Left kidney (tissue), 1 donor: ENCODE measurements at regions not wholly inside any gene's neighbourhood (a gene's known extent, or its start where the extent isn't known, plus 50 kb on each side); places are given as distances from the start of the nearest gene placed in this dataset.

Experiments
- DNase-seq: peaks from one replicate; pipeline ENCODE4 v3.0.0-alpha.2; 2013

DNA sequence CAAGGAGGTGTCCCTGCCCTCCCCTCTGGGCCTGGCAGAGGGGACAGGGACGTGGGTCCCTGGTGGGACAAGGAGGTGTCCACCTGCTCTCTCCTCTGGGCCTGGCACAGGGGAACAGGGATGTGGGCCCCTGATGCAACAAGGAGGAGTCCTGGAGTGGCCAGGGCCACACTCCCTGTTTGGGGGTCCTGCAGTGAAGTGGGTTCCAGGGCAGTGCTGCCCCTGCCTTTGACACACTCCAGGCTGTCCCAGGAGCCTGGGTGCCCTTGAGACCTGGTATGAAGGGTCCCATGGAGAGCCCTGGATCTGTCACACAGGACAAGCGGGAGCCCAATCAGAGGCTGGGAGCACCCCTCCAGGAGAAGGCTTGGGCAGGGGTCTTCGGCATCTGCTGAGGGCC, 75.8 kb upstream of the GPC1 start:
- no peak for DNase-seq

- no peak for DNase-seq
Measured at GRCh38 chr2:240360645-240361475, 74.6 kb upstream of the GPC1 start.

DNA sequence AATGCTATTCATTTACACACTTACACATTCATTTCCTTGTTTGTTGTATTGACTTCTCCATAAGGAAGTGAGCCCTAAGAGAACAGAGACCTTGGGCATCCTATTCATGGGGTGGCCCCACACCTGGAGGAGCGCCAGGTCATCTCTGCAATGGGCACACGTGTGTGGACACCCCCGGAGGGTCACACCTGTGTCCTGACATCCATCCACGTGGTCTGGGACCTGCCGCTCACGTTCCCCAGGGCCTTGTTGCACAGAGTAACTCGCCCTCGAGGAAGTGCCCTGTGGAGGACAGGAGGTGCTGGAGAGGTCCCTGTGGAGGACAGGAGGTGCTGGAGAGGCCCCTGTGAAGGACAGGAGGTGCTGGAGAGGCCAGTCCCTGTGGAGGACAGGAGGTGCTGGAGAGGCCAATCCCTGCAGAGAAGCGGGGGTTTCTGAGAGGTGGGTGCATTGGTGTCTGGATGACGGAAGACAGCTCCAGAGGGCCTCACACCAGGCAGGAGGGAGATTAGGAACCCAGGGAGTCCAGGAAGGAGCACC, 73.2 kb upstream of the GPC1 start:
- no peak for DNase-seq

DNA sequence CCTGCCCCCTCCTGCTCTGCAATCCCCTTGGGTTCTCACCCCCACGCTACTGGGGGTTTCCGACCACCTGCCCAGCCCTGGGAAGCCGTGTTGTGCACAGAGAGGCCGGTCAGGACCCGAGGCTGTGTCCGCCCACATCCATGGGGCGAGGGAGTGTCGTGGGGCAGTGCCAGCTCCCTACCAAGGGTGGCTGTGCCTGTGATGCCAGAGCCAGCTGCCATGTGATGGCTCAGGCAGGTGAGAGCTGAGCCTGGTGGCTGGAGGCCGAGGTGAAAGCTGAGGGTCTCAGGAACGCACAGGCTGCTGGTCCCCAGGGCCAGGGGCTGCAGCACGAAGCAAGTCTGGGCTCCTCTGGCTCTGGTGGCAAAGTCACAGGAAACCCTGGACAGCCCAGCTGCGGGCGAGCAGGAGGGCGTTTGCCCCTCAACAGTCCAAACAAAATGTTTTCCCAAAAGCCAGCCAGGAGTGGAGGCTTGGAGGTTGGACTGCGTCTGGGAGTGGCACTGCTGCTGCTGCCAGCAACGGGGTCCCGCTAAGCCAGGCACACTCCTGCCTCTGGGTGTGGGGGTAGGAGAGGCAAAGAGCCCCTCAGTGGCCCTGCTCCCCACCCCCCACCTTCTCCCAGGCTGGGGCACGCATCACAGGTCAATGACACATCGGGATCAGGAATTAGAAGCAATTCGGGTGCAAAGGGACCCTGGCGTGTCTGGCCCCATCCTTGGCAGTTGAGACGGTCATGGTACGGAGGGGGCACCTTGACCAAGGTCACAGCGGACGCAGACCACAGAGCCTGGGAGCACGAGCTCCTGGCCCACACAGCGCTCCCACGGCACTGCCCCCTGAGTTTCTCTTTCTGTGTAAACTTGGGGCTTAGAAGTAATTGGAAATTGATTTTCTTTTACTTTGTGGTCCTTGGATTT, 72.4 kb upstream of the GPC1 start:
- DNase-seq: no peak

DNA sequence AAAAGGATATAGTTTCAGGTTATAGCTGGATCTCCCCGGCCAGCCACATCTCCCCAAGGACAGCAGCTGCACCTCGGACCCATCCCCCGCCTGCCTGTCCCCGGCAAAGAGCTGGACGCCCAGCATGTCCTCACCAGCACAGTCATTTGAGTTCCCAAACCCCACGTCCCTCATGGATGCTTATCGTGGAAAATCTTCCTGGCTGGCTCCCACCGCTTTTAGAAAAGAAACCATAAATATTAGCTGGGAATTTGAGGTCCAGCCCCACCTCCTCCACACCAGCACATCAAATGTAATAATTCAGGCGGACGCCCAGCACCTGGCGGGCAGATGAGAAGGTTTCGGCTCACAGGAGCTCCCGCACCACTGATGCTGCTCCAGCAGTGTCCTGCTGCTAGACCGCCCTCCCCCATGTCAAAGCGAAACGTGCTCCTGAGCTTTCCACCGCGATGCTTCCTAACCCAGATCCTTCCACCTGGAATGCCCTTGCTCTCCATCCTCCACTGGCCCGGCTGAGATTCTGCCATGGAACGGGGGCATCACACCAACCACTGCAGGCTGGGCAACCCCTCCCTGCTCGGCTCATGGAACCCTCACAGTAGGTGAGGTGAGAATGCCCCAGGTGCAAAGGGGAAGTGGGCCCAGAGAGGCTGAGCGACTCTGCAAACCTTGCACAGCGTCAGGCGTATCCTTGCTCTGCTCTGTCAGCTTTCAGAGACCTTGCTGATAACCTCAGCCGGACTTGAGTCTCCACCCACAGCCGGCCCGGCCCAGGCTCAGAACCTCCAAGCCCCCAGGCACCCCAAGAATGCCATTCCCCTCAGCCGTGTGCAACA, 71.5 kb upstream of the GPC1 start:
- DNase-seq: no peak

DNA sequence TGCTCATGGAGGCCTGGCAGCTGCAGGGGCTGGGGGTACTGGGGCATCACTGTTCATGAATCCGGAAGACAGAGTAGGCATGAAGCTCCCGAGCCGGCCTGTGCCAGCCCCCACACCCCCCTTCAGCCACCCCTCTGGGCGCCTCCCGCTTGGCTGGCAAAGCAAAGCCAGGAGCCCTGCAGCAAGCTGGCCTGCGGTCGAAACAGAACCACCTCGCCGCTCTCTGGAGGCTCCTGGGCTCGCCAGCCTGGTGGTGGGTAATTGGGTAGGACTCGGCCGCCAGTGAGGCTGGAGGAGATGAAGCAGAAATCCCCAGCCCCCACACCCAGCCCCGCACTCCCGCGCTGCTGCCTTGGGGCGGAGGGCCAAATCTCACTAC, 70.9 kb upstream of the GPC1 start:
- DNase-seq: no peak

DNA sequence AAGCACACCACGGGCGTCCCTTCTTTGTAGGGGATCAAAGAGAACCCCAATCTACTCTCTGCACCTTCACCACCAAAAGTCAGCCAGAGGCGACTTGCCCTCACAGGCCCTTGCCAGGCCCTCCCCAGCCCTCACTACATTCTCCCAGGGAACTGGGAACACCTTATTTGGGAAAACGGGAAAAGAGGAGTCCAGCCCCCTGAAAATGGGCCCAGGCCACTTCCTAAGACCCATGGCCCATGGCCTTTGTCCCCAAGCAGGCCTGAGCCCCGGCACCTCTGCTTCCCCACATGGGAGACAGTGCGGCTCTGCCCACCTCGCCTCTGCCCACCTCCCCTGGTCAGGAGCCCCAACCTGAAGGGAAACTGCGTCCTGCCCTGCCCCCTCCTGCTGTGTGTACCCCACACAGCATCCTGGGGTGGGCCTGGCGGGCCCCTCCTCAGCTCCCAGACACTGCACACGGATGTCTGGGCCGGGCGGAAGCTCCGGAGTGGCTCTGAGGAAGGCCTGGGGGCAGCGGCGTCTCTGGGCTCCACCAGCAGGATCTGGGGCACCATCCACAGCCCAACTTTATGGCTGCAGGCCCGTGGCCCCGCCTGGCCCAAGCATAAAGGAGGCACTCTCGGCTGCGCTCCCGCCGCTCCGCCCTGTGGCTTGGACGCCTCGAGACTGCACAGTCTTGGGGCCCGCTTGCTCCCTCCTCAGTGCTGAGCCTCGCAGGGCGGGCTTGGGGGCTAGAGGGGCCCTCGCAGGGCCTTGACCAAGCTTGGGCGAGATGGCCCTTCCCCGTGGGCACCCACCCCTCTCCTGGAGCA, 70.3 kb upstream of the GPC1 start:
- DNase-seq: no peak

DNA sequence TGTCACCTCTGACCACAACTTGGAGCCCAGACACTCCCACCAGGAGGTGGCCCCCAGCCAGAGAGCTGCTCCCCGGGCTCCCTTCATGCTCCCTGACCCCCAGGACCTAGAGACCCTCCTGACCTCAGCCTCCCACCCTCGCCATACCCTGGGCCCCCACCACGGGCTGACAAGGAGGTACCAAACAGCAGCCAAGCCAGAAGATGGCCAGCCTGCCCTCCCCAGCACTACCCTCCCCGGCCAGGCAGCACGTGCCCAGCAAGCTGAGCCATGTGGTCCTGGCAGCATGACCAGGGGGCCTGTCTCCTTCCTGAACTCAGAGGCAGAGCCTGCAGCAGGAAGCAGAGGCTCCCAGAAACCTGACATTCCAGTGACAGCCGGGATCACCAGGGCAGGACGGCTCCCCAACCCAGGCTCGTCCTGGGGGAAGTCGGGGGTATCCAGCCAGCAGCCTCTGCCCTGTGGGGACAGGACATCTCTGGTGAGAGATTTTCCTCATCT, 69.4 kb upstream of the GPC1 start:
- DNase-seq: no peak

DNA sequence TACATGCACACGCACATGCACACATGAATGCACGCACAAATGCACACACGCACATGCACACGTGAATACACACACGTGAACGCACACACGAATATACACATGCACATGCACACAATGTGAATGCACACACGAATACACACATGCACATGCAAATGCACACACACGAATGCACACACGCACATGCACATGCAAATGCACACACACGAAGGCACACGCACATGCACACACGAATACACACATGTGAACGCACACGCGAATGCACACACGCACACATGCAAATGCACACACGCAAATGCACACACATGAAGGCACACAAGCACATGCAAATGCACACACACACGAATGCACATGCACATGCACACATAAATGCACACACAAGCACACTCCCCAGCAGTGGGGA, 68.6 kb upstream of the GPC1 start:
- DNase-seq: no peak

DNA sequence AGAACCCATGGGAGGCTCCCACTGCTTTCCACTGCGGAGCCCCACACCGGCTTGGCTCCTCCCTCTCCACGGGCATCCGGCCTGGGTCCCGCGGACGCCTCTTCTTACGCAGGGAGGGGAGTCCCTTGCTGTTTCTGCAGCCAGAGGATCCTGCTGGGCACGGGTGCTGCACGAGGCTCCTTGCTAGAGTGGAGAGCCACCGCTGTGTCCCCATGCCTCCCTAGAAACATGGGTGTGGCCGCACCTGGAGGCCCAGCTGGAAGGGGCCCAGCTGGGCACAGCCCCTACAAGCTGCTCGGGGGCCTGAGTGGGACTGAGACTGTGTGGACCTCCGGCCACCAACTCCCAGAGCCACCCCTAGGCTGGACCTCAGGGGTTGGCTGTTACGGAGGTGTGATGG, 67.7 kb upstream of the GPC1 start:
- no peak for DNase-seq

- no peak for DNase-seq
Measured at GRCh38 chr2:240368781-240369331, 66.6 kb upstream of the GPC1 start.

- no peak for DNase-seq
Measured at GRCh38 chr2:240369335-240369734, 66.1 kb upstream of the GPC1 start.

DNA sequence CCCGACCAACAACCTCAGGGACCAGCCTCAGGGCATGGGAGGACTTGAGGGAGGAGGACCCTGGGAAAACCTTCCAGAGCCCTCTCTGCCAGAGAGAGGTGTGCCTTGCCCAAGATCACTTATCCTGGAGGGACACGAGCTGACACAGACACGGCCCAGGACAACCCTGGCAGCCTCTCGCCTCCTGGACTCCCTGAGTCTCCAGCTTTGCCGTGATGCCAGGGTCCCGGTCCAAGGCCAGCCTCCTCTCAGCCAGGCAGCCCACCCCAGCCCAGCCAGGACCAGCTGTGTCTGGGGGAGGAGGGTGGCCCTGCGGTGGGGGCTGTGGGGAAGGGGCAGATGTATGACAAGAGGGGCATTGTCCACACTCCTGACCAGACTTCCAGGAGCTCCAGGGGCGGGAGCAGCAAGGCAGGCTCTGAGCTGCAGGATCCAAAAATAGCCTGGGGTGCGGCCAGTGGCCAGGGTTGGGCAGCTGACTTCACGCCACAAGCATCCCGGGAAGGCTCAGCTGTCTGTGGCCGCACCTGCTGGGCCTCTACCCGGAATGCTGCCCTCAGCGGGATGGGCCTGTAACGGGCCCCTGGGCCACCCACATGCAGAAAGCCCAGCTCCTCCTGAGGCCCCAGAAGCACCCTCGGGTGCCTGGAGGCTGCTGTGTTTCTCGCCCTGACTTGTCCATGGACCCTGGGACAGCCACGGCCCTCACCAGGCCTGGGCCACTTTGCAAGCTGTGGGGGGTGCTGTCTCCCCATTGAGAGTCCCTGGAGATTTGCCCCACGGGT, 65.5 kb upstream of the GPC1 start:
- no peak for DNase-seq

DNA sequence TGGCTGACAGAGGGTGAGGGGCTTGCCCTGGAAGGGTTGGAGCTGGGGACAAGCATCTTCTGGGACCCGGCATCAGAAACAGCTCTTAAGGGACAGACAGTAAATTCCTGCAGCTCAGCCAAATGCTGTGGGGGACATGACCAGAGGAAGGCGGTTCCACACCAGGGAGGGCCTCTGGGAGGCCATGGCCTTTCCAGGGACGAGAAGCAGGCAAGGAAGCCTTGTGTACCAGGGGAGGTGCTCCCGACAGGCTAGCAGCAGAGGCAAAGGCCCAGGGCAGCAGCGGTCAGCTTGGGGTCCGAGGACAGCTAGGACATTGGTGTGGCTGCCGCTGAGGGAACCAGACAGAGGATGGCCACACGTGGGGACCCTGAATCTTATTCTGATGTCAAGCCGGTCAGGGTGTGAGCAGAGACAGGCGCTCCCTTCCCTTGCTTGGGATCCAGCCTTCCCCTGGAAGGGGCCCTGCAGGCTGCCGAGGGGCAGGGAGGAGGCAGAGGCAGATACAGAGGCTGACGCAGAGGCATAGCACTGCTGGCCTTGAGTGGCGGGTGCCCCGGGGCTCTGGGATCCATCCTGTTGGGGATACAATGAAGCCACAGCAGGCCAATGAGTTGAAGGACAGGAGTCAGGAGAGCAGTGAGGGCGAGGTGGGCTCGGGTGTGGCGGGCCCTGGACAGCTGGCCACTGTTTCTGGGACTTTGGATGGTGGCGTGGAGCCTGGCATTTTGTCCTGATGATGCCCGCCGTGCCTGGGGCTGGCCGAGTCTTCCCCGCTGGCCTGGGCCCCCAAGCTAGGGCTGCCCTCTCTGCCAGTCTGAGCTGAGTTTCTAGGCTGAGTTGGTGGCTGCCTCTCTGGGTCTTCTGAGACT, 64.1 kb upstream of the GPC1 start:
- no peak for DNase-seq

DNA sequence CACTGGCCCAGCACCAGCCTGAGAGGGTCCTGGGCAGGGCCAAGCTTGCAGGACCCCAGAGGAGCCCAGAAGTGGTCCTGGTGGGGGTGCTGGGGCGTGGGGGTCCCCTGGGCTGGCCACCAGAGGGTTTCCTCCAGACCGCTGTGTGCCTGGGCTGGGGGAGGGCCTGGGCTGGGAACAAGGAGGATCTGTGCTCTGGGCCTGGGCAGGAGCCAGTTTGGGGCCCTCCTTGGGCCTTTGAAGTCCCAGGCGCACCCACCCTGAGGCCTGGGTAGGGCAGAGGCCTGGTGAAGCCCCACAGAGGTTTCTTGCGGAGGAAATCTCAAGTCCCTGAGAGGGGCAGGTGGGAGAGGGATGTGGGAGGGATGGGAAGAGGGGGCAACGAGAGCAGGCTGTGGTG, 63.4 kb upstream of the GPC1 start:
- DNase-seq: no peak

DNA sequence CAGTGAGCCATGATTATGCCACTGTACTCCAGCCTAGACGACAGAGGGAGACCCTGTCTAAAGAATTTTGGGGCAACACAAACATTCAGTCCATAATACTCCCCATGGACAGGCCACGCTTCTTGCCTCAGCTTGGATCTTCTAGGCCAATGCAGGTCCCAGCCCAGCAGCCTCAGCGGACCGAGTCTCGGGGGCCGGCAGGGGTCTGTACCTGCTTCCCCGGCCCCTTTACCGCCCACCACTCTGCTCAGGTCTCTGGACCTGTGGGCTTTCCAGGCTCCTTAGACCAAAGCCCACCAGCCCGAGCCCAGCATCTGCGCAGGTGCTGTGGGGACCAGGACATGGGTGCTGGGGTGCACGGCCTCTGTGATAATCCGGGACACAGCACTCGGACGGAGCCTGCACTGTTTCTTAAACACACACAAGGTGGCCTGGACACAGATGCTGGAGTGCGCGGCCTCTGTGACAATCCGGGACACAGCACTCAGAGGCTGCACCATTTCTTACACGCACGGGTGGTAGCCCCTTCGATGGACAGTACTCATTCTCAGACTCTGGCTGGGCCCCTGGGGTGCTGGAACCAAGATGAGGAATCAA, 62.1 kb upstream of the GPC1 start:
- no peak for DNase-seq

DNA sequence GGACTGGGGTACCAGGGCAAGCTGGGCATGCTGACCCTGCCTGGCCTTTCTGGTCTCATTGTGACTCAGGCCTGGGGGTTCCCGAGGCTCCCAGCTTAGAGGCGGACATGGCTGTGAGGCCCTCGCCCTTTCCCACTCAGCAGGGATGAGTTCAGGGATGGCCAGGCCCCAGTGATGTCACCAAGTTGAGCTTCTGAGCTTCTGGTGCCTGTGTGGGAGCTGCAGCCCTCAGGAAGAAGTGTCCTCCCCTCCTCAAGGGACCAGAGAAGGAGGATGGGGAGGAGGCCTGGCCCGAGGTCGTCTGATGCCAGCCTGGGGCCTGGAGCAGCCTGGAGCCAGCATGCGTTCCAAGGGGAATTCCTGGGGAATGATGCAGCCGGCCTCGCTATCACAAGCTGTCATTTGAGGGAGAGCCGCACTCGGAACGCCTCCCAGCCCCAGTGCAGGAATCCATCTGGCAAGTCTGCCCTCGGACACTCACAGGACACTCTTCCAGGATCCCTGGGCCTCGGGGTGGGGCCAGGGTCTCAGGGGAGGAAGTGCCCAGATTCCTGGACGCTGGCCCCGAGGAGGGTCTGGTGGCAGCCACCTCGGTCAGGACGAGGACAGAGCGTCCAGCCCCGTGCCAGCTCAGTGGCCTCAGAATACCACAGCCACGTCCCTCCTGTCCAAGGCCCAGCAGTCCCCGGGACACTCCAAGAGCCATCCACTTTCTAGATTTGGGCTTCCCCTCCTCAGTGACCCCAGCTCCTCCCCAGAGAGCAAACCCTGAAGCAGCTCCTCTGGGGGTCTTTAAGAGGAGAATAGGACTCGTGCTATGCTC, 61.2 kb upstream of the GPC1 start:
- DNase-seq: no peak
